Upper lobe of left lung (tissue), 4 donors: ENCODE measurements at regions not wholly inside any gene's neighbourhood (a gene's known extent, or its start where the extent isn't known, plus 50 kb on each side); places are given as distances from the start of the nearest gene placed in this dataset.

Source experiments
- CTCF ChIP-seq, 6 experiments: fragments of 450-650 bp in 4 of 6; fragments of 200-600 bp in 2 of 6; sonication (generic) in 2 of 6; IDR thresholded peaks; one replicate each; pipeline ENCODE4 v1.5.1; 2016 to 2019; ENCODE audit warnings: antibody characterized with exemption in 6 of 6
- POLR2AphosphoS5 ChIP-seq, 2 donors: sonication (generic); formaldehyde crosslinking; IDR thresholded peaks; one replicate each; pipeline ENCODE4 v1.5.1; 2017; ENCODE audit warnings: antibody characterized with exemption in 2 of 2

DNA sequence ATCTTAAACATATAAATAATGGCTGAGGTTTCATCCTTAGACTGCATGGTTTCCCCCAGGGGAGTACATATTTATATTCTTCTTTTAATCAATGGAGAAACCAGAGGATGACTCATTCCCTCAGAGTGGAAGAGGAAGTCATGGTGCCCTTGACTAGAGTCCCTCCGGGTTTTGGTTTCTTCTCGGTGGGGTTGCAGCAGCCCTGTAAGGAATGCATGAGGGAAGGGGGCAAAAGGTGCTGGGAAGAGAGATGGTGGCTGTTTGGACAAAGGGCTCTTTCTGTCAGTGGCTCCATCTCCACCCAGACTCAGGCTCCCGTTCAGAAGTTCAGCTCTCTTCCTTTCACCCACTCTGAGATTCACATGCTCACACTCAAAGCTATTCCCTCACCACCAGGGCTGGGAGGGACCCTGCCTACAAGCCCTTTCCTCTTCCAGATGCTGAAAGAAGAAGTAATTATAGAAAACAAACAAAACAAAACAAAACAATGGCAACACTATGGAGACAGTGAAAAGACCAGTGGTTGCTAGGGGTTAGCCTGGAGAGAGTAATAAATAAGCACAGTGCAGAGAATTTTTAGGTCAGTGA lies 129.8 kb upstream of the IL12B start:
- no peak for TF ChIP-seq CTCF (IDR thresholded peaks at IDR 0.05)
- no peak for TF ChIP-seq POLR2AphosphoS5 (IDR thresholded peaks at IDR 0.05)
